LNCaP clone FGC (cell line): ENCODE measurements at regions not wholly inside any gene's neighbourhood (a gene's known extent, or its start where the extent isn't known, plus 50 kb on each side); places are given as distances from the start of the nearest gene placed in this dataset.

Experiments
- DNase-seq: peaks from one replicate; pipeline ENCODE4 v3.0.0-alpha.2; 2011; ENCODE audit warnings: low read depth
- H3K4me3 ChIP-seq: 2 replicates; pipeline ENCODE4 v1.5.1; 2011; ENCODE audit warnings: mild to moderate bottlenecking, low read depth, low read length, control low read depth
- CTCF ChIP-seq: IDR thresholded peaks from 2 replicates; pipeline ENCODE4 v1.5.1; 2012; ENCODE audit warnings: mild to moderate bottlenecking; ENCODE audit not compliant: control insufficient read depth, insufficient read depth; ENCODE audit errors: extremely low read depth

- no peak for TF ChIP-seq CTCF
Measured at GRCh38 chr21:25326181-25326580, 281.1 kb downstream of the MRPL39 start.

GRCh38 chr21:25324666-25325065, 282.6 kb downstream of the MRPL39 start:
- H3K4me3 ChIP-seq: no peak overlapping the region
- DNase-seq: no peak
- no peak for TF ChIP-seq CTCF

More at GRCh38 chr21:25326181-25326580, 281.1 kb downstream of the MRPL39 start:
- no peak overlapping the region for H3K4me3 ChIP-seq
- DNase-seq: no peak

- no peak overlapping the region for H3K4me3 ChIP-seq
- no peak for DNase-seq
- no peak for TF ChIP-seq CTCF
Measured at GRCh38 chr21:25323356-25323949, 283.8 kb downstream of the MRPL39 start.

GRCh38 chr21:25314247-25314646, 293.0 kb downstream of the MRPL39 start:
- TF ChIP-seq CTCF: no peak
- H3K4me3 ChIP-seq: no peak overlapping the region
- DNase-seq: no peak

- no peak for DNase-seq
- peak; percentile 32; the same call in 1 of the 2 replicates for TF ChIP-seq CTCF
- no peak overlapping the region for H3K4me3 ChIP-seq
Measured at GRCh38 chr21:25313829-25314228, 293.5 kb downstream of the MRPL39 start.

- H3K4me3 ChIP-seq: no peak overlapping the region
- no peak for DNase-seq
- no peak for TF ChIP-seq CTCF
Measured at GRCh38 chr21:25307489-25307888, 299.8 kb downstream of the MRPL39 start.

GRCh38 chr21:25304611-25305010, 302.7 kb downstream of the MRPL39 start:
- DNase-seq: no peak

More at GRCh38 chr21:25304611-25305010, 302.7 kb downstream of the MRPL39 start:
- no peak overlapping the region for H3K4me3 ChIP-seq
- TF ChIP-seq CTCF: no peak
